ENCODE measurements at regions not wholly inside any gene's neighbourhood (a gene's known extent, or its start where the extent isn't known, plus 50 kb on each side); places are given as distances from the start of the nearest gene placed in this dataset.
"Not testable (repeated sequence)": the region's sequence is repeated elsewhere in the genome, so short reads cannot be mapped to it uniquely, and the experiment has no call there.

DNA sequence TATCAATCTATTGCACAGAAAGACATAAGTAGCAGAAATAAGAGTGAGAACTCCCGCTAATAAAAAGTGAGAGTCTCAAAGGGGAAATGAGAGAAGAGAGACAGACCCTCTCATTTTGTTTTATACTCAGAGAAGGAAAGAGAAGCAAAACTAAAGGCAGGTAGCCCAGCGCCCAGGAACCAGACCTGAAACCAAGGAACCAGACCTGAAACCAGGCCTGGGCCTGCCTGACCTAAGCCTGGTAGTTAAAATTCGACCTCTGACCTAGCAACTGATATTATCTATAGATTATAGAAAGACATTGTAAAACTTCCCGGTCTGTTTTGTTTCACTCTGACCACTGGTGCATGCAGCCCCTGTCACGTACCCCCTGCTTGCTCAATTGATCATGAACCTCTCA is 134.5 kb upstream of the SEMA6A start:
- no peak for DNase-seq

DNA sequence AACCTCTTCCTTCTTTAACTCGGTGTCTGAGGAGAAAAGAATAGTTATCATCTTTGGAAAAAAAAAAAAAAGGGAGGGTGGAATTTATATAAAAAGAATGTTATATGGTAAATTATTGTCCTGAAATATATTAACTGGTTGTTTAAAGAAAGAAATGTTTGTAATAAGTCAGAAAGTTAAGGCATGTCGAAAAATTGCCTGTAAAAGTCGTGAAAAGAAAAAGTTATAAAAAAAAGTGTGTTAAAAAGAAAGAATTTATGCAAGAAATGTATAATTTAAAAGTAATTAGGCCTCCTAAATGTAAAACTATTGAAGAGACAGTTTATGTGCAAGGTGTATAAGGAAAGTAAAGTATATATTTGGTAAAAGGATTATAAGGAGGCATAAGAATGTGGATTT is 130.5 kb upstream of the SEMA6A start:
- DNase-seq, result not testable (repeated sequence)

DNA sequence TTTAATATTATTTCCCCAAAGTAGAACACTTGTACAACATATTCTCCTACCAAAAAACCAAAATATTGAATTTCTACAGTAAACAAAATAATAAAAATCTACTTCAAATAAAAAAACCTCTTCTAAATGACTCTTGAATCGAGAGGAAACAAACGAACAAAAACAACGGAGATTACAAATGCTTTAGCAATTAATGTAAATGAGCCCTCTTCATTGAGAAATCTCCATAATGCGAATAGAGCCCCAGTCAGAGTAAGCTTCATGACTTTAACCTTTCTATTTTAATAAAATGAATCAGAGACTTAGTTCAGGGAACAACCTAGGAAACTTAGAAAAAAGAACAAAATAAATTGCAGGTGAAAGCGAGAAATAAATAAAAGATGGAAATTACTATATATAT is 129.3 kb upstream of the SEMA6A start:
- no peak for DNase-seq

DNA sequence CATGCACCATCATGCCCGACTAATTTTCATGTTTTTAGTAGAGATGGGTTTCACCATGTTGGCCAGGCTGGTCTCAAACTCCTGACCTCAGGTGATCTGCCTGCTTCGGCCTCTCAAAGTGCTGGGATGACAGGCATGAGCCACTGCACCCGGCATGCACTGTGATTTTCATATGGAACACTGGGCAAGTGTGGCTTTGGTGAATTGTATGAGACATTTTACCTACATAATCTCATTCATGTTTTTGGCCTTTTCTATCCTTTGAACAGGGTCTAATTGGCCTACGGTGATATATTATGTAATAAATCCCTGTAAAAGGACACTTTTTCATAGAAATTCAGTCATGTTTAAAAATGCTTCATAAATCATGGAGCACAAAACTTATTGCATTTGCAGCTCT is 128.7 kb upstream of the SEMA6A start:
- DNase-seq, result no peak

DNA sequence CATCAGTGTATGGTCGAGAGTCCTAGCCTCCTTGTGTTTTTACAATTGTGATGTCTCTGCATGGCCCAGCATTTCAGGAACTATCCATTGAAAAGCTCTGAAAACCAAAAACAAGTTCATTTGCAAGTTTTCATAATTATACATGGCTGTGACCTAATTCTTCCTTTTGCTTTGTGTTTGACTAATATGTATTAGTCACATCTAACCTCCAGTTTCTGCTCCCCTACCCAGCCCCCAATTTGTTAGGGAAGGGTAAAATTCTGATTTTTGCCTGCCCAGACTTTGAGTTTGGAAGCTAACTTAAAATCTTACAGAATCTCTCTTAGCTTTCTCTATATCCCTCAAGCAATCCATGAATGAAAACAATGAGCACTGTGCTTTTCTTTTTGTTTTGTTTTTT is 128.2 kb upstream of the SEMA6A start:
- no peak for DNase-seq

DNA sequence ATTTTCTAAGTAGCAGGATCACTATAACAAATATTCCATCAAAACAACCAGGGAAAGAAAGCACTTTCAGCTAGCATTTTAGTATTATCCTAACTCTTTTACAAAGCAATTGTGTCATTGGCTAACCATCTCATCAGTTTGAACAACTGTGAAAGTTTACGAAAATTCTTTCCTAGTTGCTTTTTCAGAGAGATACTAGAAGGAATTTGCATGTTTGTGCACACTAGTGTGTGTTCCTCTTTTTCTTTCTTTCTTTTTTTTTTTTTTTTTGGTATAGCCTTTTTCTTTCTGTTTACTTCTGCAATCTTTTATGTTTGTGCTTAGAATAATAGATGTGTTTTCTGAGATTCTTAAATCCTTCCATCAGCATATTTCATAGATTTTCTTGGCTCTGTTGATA is 124.7 kb upstream of the SEMA6A start:
- DNase-seq, result no peak

DNA sequence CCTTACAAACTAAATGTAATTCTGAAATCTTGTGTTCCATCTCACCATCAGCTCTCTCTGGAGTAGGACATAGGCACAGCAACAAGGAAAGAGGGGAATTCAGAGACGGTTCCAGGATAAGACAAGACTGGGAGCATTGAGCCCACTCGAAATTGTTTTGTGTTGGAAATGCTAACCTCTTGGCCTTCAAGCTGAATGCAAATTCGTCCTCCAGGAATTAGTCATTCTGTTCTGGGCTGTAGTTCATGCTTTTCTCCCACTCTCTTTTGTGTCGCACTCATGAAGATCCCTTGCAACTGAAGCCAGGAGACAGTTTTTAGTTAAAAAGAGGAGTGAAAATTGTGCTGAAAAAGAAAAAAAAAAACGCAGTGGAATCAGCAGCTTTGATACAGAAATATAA is 121.7 kb upstream of the SEMA6A start:
- DNase-seq, result no peak

DNA sequence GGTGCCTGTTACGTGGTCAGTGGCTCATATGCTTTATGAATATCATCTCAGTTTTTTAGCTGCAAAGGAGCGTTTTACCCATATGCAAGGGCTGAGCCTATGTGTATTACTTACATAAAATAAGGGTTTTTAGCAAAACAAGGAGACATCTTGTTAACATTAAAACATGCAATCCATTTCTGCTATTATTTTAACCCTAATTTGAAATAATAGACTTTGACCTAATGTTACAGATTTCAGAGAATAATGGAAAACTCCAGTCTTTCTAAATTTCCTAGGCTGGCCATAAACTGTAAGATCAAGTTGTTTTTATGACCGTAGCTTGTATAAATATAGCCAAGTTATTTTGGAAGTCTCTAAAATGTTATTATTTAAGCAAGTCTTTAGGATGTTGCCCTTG is 121.1 kb upstream of the SEMA6A start:
- no peak for DNase-seq

DNA sequence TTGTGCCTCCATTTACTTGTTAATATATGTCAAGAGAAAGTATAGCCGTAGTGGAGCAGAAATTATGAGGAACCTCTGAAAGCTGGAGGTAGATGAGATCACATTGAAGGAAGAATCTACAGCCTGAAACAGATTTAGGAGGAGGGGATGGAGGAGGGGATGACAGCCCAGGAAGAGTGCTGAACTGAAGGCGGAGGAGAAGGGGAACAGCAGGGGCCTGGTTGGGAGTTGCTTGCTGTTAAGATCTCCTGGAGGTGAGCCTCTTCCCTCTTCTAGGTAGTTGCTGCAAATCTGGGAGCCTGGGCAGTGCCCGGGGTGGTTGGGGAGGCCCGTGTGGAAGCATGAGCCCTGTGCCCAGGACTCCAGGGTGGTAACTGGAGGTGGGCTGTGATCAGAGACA is 111.8 kb upstream of the SEMA6A start:
- no peak for DNase-seq

DNA sequence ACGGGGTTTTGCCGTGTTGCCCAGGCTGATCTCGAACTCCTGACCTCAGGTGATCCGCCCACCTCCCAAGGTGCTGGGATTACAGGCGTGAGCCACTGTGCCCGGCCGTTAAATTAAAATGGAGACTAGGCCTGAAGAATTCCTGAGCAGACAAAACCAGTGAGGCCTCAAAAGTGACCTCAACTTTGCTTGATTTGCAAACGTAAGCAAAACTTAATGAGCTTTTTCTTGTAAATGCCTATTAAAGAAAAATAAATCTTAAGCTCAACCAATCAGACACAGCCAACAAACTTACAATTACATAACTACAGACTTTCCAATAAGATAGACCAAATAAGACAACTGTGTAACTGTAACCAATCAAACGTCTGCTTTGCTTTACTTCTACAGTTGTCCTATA is 111.3 kb upstream of the SEMA6A start:
- no peak for DNase-seq

DNA sequence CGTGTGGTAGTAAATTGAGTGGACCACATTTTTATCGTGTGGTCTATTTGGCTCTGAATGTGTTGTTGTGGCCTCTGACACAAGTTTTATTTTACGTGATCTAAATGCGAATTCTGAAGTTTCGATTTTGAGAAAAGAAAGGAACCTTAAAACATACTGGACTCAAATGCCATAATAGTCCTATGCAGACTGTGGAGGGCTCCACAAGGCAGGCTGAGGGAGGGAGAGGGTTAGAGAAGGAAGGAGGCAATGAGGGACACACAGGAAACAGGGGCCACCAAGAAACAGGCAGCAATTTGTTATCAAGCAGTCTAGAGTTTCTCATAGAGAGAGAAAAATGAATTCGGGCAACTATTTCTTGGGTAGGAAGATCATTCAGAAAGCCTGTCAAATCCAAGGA is 110.4 kb upstream of the SEMA6A start:
- DNase-seq, result no peak

DNA sequence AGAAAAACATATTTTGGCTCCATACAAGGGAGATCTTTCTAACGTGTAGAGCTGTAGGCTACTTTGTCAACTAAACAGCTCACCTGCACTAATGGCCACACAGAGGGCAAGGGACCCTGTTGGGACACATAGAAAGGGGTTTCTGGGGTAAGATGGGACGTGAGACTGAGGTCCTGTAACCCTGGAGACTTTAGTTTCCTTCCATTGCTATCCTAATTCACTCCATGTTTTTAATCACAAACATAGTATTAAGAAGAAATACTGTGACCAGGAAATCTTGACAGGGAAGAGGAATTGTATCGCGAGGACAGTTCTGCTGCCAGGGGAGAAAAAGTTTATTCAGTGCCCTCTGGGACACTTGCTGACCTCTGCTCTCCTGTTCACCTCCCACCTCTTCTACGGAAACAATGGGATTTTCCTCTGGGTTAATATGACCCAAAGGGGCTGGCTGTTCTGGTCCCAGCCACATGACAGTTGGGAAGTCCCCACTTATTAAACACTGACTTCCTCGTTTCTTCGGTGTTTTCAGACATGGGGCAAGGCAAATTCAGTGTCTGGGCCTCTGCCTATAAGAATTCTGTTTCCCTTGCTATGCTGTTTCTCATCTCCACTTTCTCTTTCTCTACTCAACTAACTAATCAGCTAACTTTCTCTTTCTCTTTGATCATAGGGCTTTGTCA is 106.9 kb upstream of the SEMA6A start:
- DNase-seq, result no peak

DNA sequence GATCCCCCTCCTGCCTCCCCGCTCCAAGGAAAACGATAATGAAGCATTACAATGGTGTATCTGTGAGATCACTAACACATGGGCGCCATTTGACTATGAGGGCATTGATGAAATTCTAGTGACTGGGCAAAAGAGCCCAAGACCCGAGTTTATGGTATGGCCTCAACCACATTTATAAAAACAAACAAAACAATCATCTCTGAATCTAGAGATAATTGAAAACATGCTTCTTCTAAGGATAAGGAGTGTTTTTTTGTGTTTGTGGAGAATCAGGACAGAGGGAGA is 100.9 kb upstream of the SEMA6A start:
- no peak for DNase-seq

DNA sequence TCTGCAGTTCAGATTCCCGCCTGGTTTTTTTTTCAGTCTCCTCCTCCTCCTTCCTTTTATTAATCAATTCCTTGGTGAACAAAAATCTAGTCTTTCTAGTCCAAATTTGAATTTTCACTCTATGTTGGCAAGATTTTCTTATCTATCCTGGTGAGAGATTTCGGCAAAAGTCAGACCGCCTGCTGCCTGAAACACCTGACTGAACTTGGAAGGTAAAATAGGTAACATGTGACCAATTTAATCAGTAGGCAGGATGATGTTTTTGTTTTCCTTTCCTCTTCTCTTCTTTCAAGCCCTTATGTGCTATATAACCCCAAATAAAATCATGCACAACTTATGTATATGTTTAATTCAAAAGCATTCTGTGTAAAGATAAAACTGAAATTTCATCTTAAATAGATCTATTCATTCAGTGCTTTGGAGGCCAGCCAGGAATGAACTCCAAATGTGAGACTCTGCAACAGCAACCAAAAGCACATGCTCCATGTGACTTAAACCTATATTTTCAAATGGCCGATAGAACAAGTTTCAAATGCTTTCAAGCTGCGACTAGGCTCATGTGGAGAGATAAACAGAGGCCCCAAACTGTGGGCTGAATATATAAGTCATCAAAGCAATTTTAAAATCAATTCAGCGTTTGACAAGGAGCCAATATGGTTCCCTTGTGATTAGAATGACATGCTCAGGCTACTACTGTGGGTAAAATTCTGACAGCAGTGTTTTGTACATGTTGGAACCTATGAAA is 100.4 kb upstream of the SEMA6A start:
- DNase-seq, result no peak

DNA sequence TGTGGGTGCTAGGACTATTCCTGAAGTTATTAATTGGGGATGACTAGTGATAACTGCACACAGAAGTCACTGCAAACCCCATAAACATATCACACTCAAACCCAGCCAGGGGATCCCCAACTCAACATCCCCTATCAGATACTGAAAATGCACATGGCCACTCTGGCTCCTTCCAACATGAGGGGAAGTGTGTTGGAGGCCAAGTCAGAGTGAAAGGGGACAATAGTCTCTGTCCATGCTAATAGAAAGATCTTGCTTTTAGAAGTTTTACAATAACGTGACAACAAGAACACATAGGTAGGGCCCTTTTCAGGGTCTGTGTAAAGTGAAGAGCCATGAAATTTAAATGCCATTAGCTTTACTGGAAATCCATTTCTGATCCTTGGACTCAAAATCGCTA is 98.8 kb upstream of the SEMA6A start:
- DNase-seq, result no peak

DNA sequence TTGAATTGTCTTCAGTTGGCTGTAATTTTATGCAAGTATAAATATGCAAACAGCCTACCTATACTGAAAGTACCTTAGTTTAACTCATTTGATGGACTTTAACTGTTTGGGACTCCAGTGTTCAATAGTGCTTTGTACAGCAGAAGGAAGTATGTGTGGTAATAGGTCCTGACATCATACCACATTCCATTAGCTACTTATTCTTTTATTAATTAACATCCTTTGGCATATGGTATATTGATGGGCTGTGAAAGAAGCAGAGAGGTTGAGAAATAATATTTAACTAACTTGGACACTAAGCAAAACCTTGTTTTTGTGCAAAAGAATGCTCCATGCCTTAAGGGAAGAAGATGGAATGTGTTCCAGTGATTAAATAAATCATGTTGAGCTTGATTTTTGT is 97.6 kb upstream of the SEMA6A start:
- DNase-seq, result no peak

DNA sequence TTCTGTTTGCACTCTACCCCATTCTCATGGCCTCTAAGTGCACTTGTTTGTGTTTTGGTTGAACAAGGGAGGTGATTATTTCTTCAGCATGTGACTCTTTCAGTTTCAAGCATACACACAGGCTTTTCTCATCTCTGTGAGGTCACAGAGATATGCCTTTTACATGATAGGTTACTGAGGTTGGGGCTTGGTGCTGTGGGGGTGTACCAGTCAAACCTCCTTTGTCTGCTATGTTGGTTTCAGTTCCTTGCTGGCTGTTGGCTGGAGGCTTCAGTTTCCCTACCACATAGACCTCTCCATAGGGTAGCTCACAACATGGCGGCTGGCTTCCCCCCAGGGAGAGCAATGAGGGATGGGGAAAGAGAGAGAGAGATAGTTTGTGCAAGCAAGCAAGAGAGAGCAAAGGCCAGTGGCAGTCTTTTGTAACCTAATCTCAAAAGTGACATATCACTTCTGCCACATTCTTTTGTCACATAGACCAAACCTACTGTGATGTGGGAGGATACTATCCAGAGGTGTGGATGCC is 96.7 kb upstream of the SEMA6A start:
- DNase-seq, result no peak

DNA sequence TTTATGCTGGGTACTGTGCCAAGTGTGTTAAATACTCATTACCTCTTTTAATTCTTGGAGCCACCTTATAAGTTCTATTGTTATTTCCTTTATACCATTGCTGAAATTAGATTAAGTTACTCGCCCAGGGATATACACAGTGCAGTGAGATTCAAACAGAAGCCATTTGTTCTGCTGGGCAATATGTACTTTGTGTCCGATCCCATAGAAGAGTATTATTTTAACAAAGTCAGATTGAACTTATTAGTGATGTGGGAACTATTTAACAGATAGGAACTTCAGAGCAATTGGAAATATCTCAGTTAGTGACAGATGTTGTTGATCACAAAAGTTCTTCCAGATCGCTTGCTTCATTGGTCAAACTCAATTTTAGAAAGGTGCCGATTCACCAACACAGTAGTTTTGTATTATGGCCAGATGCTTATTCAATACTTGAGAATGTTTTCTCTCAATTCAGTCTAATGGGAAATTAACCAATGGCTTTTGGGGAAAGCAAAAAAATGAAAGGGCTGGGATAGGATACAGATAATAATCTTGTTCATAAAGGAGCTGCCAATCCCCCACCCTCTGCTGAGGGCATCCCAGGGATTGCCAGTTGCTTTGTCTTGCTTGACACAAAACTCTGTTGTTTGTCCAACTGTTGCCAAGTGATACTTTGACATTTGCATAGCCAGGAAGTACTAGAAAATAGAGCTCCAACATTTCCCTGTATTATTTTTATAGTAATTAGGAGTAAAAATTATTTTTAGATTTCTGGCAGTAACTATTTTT is 94.8 kb upstream of the SEMA6A start:
- DNase-seq, result no peak

DNA sequence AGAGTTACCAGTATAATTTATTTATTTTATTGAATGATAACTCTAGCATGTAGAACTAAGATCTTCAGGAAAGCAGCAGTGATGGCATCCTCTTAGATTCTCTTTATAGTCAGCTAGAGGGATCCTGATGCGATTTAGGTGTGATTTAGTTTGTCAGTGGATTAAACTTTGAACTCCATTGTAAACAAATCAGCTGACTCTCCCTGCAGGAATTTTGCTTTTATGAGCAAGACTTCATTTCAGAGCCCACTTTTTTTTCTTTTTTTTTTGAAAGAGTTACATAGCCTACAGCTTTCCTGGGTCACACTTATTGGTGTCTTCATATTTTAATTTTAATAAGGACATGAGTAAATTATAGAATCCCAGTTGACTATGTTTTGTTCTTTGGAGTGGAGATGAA is 93.8 kb upstream of the SEMA6A start:
- DNase-seq, result no peak

DNA sequence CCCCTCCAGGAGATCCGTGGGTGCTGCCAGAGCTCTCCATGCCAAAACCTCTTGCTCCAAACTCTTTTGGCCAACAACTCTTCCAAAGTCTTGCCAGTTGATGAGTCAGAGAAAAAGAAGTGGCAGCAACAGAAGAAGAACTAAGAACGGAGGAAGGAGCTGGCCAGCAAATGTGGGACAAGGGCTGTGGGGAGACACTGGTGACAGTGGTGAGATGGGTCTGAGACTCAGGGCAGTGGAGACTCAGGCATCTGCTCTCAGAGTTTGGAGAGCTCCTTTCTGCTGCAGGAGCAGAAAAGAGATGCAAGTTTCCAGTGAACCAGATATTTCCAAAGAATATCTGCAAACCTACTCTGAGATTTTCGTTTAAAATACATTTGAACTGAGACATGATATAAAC is 92.3 kb upstream of the SEMA6A start:
- DNase-seq, result no peak

DNA sequence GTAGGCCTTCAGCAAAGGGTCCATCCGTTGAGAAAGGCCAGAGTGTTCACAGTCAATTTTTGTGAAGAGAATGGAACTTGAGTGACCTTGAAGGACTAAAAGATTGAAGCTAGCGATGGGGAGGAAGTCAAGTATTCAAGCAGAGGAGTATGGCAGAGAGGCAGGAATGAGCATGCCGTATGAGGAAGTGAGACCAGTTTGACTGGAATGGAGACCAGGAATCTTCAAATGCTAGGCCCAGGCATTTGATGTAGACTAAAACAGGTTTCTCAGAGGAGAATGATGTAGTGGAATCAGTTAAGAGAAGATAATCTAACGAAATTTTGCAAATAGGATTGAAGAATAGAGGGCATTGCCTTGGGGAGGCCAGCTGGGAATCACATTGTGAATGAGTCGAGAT is 90.4 kb upstream of the SEMA6A start:
- DNase-seq, result no peak

DNA sequence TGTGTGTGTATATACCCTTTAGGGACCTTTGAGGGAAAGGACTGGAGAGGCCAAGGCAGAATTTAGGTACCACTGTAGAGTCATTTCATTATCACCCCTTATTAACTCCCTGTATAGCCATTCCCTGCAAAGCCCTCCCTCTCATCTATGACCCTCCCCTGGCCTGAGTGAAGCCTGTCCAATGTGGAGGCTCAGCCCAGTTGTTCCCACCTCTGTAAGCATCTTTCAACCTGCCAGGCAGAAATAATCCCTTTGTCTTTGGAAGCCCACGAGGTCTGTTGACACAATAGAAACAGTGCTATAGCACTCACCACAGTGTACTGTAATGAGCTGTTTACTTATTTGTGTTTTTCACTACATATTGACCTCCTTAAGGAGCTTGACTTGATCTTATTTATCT is 88.5 kb upstream of the SEMA6A start:
- DNase-seq, result no peak

DNA sequence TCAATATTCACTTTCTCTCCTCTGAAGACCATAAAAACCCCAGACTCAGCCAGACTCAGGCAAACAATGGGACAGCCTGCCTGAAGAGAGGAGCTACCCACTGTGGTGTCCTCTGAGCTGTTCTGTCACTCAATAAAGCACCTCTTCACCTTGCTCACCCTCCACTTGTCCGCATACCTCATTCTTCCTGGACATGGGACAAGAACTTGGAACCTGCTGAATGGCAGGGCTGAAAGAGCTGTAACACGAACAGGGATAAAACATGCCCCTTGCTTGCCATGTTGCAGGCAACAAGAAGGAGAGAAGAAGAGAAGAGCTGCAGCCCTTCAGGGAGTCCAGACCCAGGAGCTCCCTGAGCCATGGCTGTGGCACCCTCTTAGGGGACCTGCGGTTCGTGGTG is 86.8 kb upstream of the SEMA6A start:
- DNase-seq, result no peak

DNA sequence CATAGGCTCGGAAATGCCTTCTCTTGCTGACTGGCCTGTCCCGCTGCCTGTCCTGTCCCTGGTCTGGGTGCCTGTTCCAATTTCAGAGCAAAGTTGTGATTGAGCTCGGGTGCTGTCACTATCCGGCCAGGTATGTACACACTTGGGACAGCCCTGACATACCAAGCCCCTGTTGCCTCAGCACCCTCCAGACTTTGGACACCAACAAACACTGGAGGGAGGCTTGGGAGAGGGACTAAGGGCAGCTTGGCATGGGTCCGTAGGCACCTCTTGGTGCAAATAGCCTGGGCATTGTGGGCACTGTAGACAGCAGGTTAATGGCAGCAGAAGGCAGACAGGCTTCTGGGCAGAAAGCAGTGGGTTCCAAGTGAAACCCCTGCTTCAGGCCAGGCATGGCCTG is 86.3 kb upstream of the SEMA6A start:
- no peak for DNase-seq

Measured in stimulated activated naive CD4-positive, alpha-beta T cell (primary cell).